ENCODE measurements at regions not wholly inside any gene's neighbourhood (a gene's known extent, or its start where the extent isn't known, plus 50 kb on each side); places are given as distances from the start of the nearest gene placed in this dataset.

DNA sequence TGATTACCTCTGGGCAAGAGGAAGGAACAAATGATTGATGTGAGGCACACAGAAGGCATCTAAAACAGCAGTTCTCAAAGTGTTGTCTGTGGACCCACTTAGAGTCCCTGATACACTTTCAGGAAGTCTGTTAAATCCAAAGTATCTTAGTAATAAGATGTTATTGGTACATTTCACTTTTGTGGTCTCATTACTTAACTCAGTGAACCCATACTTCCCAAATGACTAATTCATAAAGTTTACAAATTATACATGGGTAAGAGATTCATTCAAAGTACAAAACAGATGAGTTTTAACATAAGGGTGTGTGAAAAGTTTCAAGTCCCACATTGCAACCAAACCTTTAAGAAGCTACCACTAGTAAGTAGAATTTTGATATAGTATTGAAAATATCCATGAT lies 440.5 kb downstream of the NUP35 start:
- H3K4me3 ChIP-seq (ENCODE audit: low read depth, low read length): no peak overlapping the region
- no peak for DNase-seq
- H3K9me3 ChIP-seq: no peaks in the 10 kb centered on the region
- H3K27me3 ChIP-seq: no peaks in the 10 kb centered on the region
- TF ChIP-seq, protein P1, sequence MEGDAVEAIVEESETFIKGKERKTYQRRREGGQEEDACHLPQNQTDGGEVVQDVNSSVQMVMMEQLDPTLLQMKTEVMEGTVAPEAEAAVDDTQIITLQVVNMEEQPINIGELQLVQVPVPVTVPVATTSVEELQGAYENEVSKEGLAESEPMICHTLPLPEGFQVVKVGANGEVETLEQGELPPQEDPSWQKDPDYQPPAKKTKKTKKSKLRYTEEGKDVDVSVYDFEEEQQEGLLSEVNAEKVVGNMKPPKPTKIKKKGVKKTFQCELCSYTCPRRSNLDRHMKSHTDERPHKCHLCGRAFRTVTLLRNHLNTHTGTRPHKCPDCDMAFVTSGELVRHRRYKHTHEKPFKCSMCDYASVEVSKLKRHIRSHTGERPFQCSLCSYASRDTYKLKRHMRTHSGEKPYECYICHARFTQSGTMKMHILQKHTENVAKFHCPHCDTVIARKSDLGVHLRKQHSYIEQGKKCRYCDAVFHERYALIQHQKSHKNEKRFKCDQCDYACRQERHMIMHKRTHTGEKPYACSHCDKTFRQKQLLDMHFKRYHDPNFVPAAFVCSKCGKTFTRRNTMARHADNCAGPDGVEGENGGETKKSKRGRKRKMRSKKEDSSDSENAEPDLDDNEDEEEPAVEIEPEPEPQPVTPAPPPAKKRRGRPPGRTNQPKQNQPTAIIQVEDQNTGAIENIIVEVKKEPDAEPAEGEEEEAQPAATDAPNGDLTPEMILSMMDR (IDR thresholded peaks at IDR 0.05; ENCODE audit: low read depth, low read length): no peak
- no peaks in the 10 kb centered on the region for H3K4me1 ChIP-seq
- H3K36me3 ChIP-seq: no peaks in the 10 kb centered on the region

DNA sequence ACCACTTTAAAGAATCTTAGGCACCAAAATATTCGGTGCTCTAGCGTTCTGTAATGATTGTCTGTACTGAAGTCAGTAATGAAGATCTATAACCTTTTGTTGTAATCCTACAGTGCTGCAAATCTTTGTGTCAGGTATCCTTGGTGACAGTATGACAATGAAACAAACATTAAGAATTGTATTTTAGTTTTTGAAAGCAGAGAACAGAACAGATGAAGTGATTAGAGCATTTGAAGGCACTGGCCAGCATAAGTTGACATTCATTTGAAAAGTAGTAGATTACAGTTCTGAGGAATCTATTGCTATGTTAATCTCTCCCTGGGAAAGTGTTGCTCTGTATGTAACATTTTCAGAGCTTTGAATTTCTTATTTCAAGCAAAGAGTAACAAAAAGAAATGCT lies 451.2 kb downstream of the NUP35 start:
- no peak for DNase-seq
- Histone ChIP-seq H3K4me3 (ENCODE audit: low read depth, low read length) (no peak overlapping the region), H3K27me3 (no peaks in the 10 kb centered on the region), H3K36me3 (no peaks in the 10 kb centered on the region), H3K4me1 (no peaks in the 10 kb centered on the region), H3K9me3 (no peaks in the 10 kb centered on the region)
- TF ChIP-seq, protein P1 (IDR thresholded peaks at IDR 0.05; ENCODE audit: low read depth, low read length): no peak

DNA sequence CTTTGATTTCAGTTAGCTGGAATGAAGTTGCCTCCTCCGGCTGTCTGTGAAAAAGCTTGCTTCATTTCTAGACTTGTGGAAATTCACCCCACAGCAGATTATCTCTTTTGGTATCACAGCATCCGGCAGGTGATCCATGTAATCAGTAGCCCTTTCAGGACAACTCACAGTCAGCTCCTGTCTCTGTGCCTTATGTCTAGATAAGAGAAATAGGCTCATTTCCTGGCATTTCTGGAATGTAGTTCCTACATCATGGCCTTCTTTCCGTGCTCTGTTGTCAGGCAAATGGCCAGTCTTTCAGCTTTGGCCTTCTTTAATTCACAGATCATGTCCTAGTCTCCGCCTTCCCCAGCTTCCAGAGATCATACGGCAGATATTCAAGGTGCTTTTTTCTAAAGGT lies 455.4 kb downstream of the NUP35 start:
- Histone ChIP-seq H3K36me3 (no peaks in the 10 kb centered on the region), H3K4me1 (no peaks in the 10 kb centered on the region), H3K27me3 (no peaks in the 10 kb centered on the region), H3K9me3 (no peaks in the 10 kb centered on the region), H3K4me3 (ENCODE audit: low read depth, low read length) (no peak overlapping the region)
- DNase-seq: no peak
- TF ChIP-seq, protein P1 (IDR thresholded peaks at IDR 0.05; ENCODE audit: low read depth, low read length): no peak

DNA sequence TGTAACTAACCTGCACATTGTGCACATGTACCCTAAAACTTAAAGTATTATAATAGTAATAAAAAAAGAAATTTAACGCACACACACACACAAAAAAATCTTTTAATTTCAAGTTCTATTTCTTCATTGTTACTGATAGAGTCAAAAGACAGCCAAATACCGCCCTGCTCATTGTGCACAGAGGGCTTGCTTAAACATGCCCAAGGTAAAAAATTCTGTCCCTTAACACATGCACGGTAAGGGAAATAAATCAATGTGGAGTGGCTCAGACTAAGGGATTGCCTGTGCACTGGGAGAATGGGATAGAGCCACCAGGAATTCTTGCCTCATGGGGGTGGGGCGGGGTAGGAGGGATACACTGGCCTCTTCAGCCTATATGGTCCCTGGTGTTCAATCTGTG lies 468.0 kb downstream of the NUP35 start:
- TF ChIP-seq, protein P1 (IDR thresholded peaks at IDR 0.05; ENCODE audit: low read depth, low read length): no peak
- Histone ChIP-seq H3K27me3 (no peaks in the 10 kb centered on the region), H3K4me3 (ENCODE audit: low read depth, low read length) (no peak overlapping the region), H3K9me3 (no peaks in the 10 kb centered on the region), H3K36me3 (no peaks in the 10 kb centered on the region), H3K4me1 (no peaks in the 10 kb centered on the region)
- no peak for DNase-seq

DNA sequence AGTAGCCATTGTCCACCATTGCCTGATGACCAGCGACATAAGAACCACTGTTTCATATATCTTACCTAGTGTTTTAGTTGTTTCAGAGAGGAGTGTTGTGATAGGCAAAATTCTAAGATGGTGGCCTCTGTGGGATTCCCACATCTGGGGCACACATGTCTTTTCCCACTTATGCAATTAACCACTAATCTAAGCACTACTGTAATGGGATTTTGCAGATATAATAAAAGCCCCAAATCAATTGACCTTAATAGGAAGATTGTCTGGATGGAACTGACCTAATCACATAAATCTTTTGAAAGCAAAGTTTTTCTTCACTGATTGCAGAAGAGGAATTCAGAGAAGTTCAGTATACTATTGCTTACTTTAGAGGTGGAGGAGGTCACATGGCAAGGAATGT lies 469.9 kb downstream of the NUP35 start:
- Histone ChIP-seq H3K36me3 (no peaks in the 10 kb centered on the region), H3K9me3 (no peaks in the 10 kb centered on the region), H3K4me1 (no peaks in the 10 kb centered on the region), H3K4me3 (ENCODE audit: low read depth, low read length) (no peak overlapping the region), H3K27me3 (no peaks in the 10 kb centered on the region)
- TF ChIP-seq, protein P1 (IDR thresholded peaks at IDR 0.05; ENCODE audit: low read depth, low read length): no peak
- no peak for DNase-seq

DNA sequence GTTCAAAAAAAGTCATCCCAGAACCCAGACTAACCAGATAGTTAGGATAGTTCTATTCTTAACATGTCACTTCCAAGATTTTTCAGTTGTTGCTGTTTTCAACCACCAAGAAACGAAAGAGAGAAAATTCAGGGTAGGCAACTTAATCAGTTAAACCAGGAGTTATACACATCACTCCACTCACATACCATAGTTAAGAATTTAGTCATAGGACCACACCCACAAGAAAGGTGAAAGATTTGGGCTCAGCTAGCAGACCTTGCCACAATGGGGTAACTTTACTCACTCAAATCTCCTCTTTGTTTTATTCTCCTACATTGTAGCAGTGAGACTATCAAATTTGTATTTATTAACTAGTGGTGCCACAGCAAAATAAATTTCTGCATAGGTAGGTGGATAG lies 473.6 kb downstream of the NUP35 start:
- Histone ChIP-seq H3K4me3 (ENCODE audit: low read depth, low read length) (no peak overlapping the region), H3K36me3 (no peaks in the 10 kb centered on the region), H3K27me3 (no peaks in the 10 kb centered on the region), H3K9me3 (no peaks in the 10 kb centered on the region), H3K4me1 (no peaks in the 10 kb centered on the region)
- DNase-seq: no peak
- TF ChIP-seq, protein P1 (IDR thresholded peaks at IDR 0.05; ENCODE audit: low read depth, low read length): no peak
